HUES6 (cell line): ENCODE measurements at regions not wholly inside any gene's neighbourhood (a gene's known extent, or its start where the extent isn't known, plus 50 kb on each side); places are given as distances from the start of the nearest gene placed in this dataset.

Experiments
- H3K27ac ChIP-seq: 2 replicates; pipeline ENCODE4 v1.7.0; 2013; ENCODE audit warnings: low read depth, mild to moderate bottlenecking, low read length, inconsistent platforms
- H3K27me3 ChIP-seq: 2 replicates; pipeline ENCODE4 v1.6.1; 2013; ENCODE audit warnings: low read length; ENCODE audit not compliant: control insufficient read depth, insufficient read depth
- H3K36me3 ChIP-seq: 2 replicates; pipeline ENCODE4 v1.6.1; 2013; ENCODE audit warnings: low read length; ENCODE audit not compliant: control insufficient read depth, insufficient read depth
- H3K4me1 ChIP-seq: 2 replicates; pipeline ENCODE4 v1.6.1; 2013; ENCODE audit warnings: low read length; ENCODE audit not compliant: control insufficient read depth, insufficient read depth
- H3K4me3 ChIP-seq: 2 replicates; pipeline ENCODE4 v1.5.1; 2013; ENCODE audit warnings: low read depth, low read length
- H3K9ac ChIP-seq: one replicate; pipeline ENCODE4 v1.6.1; 2013; ENCODE audit warnings: mild to moderate bottlenecking, low read length
- H3K9me3 ChIP-seq: 2 replicates; pipeline ENCODE4 v1.6.1; 2013; ENCODE audit warnings: low read depth, low read length; ENCODE audit not compliant: control insufficient read depth, insufficient read depth

- H3K27ac ChIP-seq = no peak overlapping the region
- no peak overlapping the region for H3K4me3 ChIP-seq
Measured at GRCh38 chr20:58109126-58109880, 119.2 kb downstream of the ANKRD60 start.

GRCh38 chr20:58107533-58107932 is 120.9 kb downstream of the ANKRD60 start:
- Histone ChIP-seq H3K27ac (no peak overlapping the region), H3K4me3 (no peak overlapping the region), H3K27me3 (no peaks in the 10 kb centered on the region), H3K36me3 (no peaks in the 10 kb centered on the region), H3K9ac (no peak overlapping the region), H3K9me3 (peaks cover 10% of the 10 kb centered on the region), H3K4me1 (no peaks in the 10 kb centered on the region; the same call in 1 of the 2 replicates)

More at GRCh38 chr20:58109126-58109880, 119.2 kb downstream of the ANKRD60 start:
- H3K9me3 ChIP-seq = peaks cover 10% of the 10 kb centered on the region
- no peaks in the 10 kb centered on the region for H3K36me3 ChIP-seq
- no peak overlapping the region for H3K9ac ChIP-seq
- no peaks in the 10 kb centered on the region for H3K27me3 ChIP-seq
- H3K4me1 ChIP-seq = no peaks in the 10 kb centered on the region

- no peaks in the 10 kb centered on the region for H3K27me3 ChIP-seq
- no peaks in the 10 kb centered on the region for H3K36me3 ChIP-seq
- H3K9me3 ChIP-seq = peaks cover 10% of the 10 kb centered on the region
- no peak overlapping the region for H3K4me3 ChIP-seq
- no peaks in the 10 kb centered on the region; the same call in 1 of the 2 replicates for H3K4me1 ChIP-seq
- H3K27ac ChIP-seq = no peak overlapping the region
- no peak overlapping the region for H3K9ac ChIP-seq
Measured at GRCh38 chr20:58106143-58106750, 122.2 kb downstream of the ANKRD60 start.

GRCh38 chr20:58103961-58104360 is 124.5 kb downstream of the ANKRD60 start:
- no peak overlapping the region for H3K27ac ChIP-seq
- H3K4me1 ChIP-seq = no peaks in the 10 kb centered on the region; the same call in 1 of the 2 replicates
- no peaks in the 10 kb centered on the region for H3K36me3 ChIP-seq
- H3K4me3 ChIP-seq = no peak overlapping the region
- H3K27me3 ChIP-seq = no peaks in the 10 kb centered on the region
- H3K9me3 ChIP-seq = peaks cover 10% of the 10 kb centered on the region
- no peak overlapping the region for H3K9ac ChIP-seq

GRCh38 chr20:58103517-58103904 is 124.9 kb downstream of the ANKRD60 start:
- H3K27ac ChIP-seq = no peak overlapping the region
- H3K27me3 ChIP-seq = no peaks in the 10 kb centered on the region
- no peak overlapping the region for H3K4me3 ChIP-seq
- H3K36me3 ChIP-seq = no peaks in the 10 kb centered on the region
- no peak overlapping the region for H3K9ac ChIP-seq
- peaks cover 10% of the 10 kb centered on the region for H3K9me3 ChIP-seq
- no peaks in the 10 kb centered on the region; the same call in 1 of the 2 replicates for H3K4me1 ChIP-seq

- H3K4me1 ChIP-seq = no peaks in the 10 kb centered on the region; the same call in 1 of the 2 replicates
- H3K4me3 ChIP-seq = no peak overlapping the region
- no peaks in the 10 kb centered on the region for H3K27me3 ChIP-seq
- H3K9me3 ChIP-seq = peaks cover 10% of the 10 kb centered on the region
- no peaks in the 10 kb centered on the region for H3K36me3 ChIP-seq
- H3K9ac ChIP-seq = no peak overlapping the region
- H3K27ac ChIP-seq = no peak overlapping the region
Measured at GRCh38 chr20:58102744-58103516, 125.5 kb downstream of the ANKRD60 start.

- no peaks in the 10 kb centered on the region for H3K36me3 ChIP-seq
- no peak overlapping the region for H3K4me3 ChIP-seq
- no peaks in the 10 kb centered on the region for H3K27me3 ChIP-seq
- peaks cover 10% of the 10 kb centered on the region for H3K9me3 ChIP-seq
- no peak overlapping the region for H3K9ac ChIP-seq
- H3K27ac ChIP-seq = no peak overlapping the region
- no peaks in the 10 kb centered on the region; the same call in 1 of the 2 replicates for H3K4me1 ChIP-seq
Measured at GRCh38 chr20:58102261-58102660, 126.2 kb downstream of the ANKRD60 start.

GRCh38 chr20:58100731-58101356 is 127.6 kb downstream of the ANKRD60 start:
- no peaks in the 10 kb centered on the region; the same call in 1 of the 2 replicates for H3K4me1 ChIP-seq
- H3K36me3 ChIP-seq = no peaks in the 10 kb centered on the region
- no peak overlapping the region for H3K9ac ChIP-seq
- no peak overlapping the region for H3K27ac ChIP-seq
- H3K27me3 ChIP-seq = no peaks in the 10 kb centered on the region
- no peak overlapping the region for H3K4me3 ChIP-seq
- peaks cover 6% of the 10 kb centered on the region; the same call in 1 of the 2 replicates for H3K9me3 ChIP-seq

GRCh38 chr20:58099956-58100730 is 128.3 kb downstream of the ANKRD60 start:
- Histone ChIP-seq H3K4me3 (no peak overlapping the region), H3K36me3 (no peaks in the 10 kb centered on the region), H3K27me3 (no peaks in the 10 kb centered on the region), H3K27ac (no peak overlapping the region), H3K9ac (no peak overlapping the region), H3K4me1 (no peaks in the 10 kb centered on the region; the same call in 1 of the 2 replicates), H3K9me3 (no peaks in the 10 kb centered on the region)

- Histone ChIP-seq H3K4me3 (no peak overlapping the region), H3K9ac (no peak overlapping the region), H3K4me1 (no peaks in the 10 kb centered on the region; the same call in 1 of the 2 replicates), H3K36me3 (no peaks in the 10 kb centered on the region), H3K27me3 (no peaks in the 10 kb centered on the region), H3K9me3 (no peaks in the 10 kb centered on the region), H3K27ac (no peak overlapping the region)
Measured at GRCh38 chr20:58099291-58099935, 129.0 kb downstream of the ANKRD60 start.
